MCF 10A (cell line): ENCODE measurements at regions not wholly inside any gene's neighbourhood (a gene's known extent, or its start where the extent isn't known, plus 50 kb on each side); places are given as distances from the start of the nearest gene placed in this dataset.

ENCODE experiments used
- BruUV-seq: library from RNA; stranded (reverse); fragments of 400-500 nt; replicated peaks from 2 replicates; lab custom pipeline; 2021; lab: Mats Ljungman, UMichigan
- CTCF ChIA-PET: fragments of 300-600 bp; sonication (Branson Sonifier 250); formaldehyde crosslinking; extraction: SDS; loops from one replicate; lab custom pipeline; 2021; ENCODE audit warnings: antibody characterized with exemption, inconsistent platforms; lab: Yijun Ruan, JAX
- POLR2A ChIA-PET: fragments of 300-600, 350-650 bp; sonication (Branson Sonifier 250); formaldehyde crosslinking; extraction: SDS; loops from one replicate; lab custom pipeline; 2020; ENCODE audit warnings: antibody characterized with exemption, inconsistent platforms; lab: Yijun Ruan, JAX
- DNase-seq: peaks from one replicate; pipeline ENCODE4 v3.0.0-alpha.2; 2018; ENCODE audit not compliant: unreplicated experiment
- H3K27ac Mint-ChIP-seq: one replicate; pipeline ENCODE4 v1.8.0; 2022; ENCODE audit warnings: mild to moderate bottlenecking, low read depth, mixed read lengths; ENCODE audit not compliant: unreplicated experiment
- H3K27me3 Mint-ChIP-seq: one replicate; pipeline ENCODE4 v1.8.0; 2022; ENCODE audit warnings: mixed read lengths; ENCODE audit not compliant: insufficient read depth, unreplicated experiment
- H3K36me3 Mint-ChIP-seq: one replicate; pipeline ENCODE4 v1.8.0; 2022; ENCODE audit warnings: mild to moderate bottlenecking, moderate library complexity, mixed read lengths; ENCODE audit not compliant: insufficient read depth, unreplicated experiment
- H3K4me1 Mint-ChIP-seq: one replicate; pipeline ENCODE4 v1.8.0; 2022; ENCODE audit warnings: mixed read lengths; ENCODE audit not compliant: insufficient read depth, unreplicated experiment
- H3K4me3 Mint-ChIP-seq: one replicate; pipeline ENCODE4 v1.8.0; 2022; ENCODE audit warnings: mild to moderate bottlenecking, moderate library complexity, mixed read lengths; ENCODE audit not compliant: unreplicated experiment
- H3K9me3 Mint-ChIP-seq: one replicate; pipeline ENCODE4 v1.8.0; 2022; ENCODE audit warnings: mixed read lengths; ENCODE audit not compliant: unreplicated experiment
- intact Hi-C: fragments of 100-400 bp; cut with micrococcal nuclease; formaldehyde crosslinking; loops from 2 replicates; pipeline ENCODE4 v1.14.1; 2022
- TF ChIP-seq, protein P1 (sequence below): fragments of 200-600 bp; IDR thresholded peaks from one replicate; pipeline ENCODE4 v1.8.0; 2022; ENCODE audit warnings: antibody characterized with exemption, mild to moderate bottlenecking; ENCODE audit not compliant: unreplicated experiment

- no TSS peak for BruUV-seq
- DNase-seq = no peak
- H3K4me3 Mint-ChIP-seq = no peak overlapping the region
- no peaks in the 10 kb centered on the region for H3K36me3 Mint-ChIP-seq
- H3K27ac Mint-ChIP-seq = no peak overlapping the region
- intact Hi-C loops = no loop called here
- peaks cover 6% of the 10 kb centered on the region for H3K4me1 Mint-ChIP-seq
- H3K9me3 Mint-ChIP-seq = no peaks in the 10 kb centered on the region
- TF ChIP-seq, protein P1, sequence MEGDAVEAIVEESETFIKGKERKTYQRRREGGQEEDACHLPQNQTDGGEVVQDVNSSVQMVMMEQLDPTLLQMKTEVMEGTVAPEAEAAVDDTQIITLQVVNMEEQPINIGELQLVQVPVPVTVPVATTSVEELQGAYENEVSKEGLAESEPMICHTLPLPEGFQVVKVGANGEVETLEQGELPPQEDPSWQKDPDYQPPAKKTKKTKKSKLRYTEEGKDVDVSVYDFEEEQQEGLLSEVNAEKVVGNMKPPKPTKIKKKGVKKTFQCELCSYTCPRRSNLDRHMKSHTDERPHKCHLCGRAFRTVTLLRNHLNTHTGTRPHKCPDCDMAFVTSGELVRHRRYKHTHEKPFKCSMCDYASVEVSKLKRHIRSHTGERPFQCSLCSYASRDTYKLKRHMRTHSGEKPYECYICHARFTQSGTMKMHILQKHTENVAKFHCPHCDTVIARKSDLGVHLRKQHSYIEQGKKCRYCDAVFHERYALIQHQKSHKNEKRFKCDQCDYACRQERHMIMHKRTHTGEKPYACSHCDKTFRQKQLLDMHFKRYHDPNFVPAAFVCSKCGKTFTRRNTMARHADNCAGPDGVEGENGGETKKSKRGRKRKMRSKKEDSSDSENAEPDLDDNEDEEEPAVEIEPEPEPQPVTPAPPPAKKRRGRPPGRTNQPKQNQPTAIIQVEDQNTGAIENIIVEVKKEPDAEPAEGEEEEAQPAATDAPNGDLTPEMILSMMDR = no peak
- no peaks in the 10 kb centered on the region for H3K27me3 Mint-ChIP-seq
- ChIA-PET POLR2A (no interaction called here), CTCF (interaction anchor here (0.6 kb wide), 1 partner anchor 126 kb away, joined by 4 read pairs; no protein-coding TSS in a partner anchor)
These were observed 561.5 kb upstream of the POT1 start for GRCh38 chr7:125491137-125491536.

GRCh38 chr7:125490167-125490566 lies 560.5 kb upstream of the POT1 start:
- H3K27me3 Mint-ChIP-seq = no peaks in the 10 kb centered on the region
- intact Hi-C loops = no loop called here
- peaks cover 6% of the 10 kb centered on the region for H3K4me1 Mint-ChIP-seq
- H3K36me3 Mint-ChIP-seq = no peaks in the 10 kb centered on the region
- TF ChIP-seq, protein P1 = no peak
- no peak overlapping the region for H3K27ac Mint-ChIP-seq
- POLR2A ChIA-PET = interaction anchor here (0.6 kb wide), 1 partner anchor 185 kb away, joined by 7 read pairs; no protein-coding TSS in a partner anchor
- DNase-seq = no peak
- CTCF ChIA-PET = interaction anchor here (1.1 kb wide), 1 partner anchor 14 kb away, joined by 5 read pairs; no protein-coding TSS in a partner anchor
- no peak overlapping the region for H3K4me3 Mint-ChIP-seq
- BruUV-seq = no TSS peak
- H3K9me3 Mint-ChIP-seq = no peaks in the 10 kb centered on the region

- DNase-seq = no peak
- Mint-ChIP-seq H3K27me3 (no peaks in the 10 kb centered on the region), H3K36me3 (no peaks in the 10 kb centered on the region), H3K9me3 (no peaks in the 10 kb centered on the region), H3K4me1 (no peaks in the 10 kb centered on the region), H3K4me3 (no peak overlapping the region), H3K27ac (no peak overlapping the region)
- ChIA-PET POLR2A (no interaction called here), CTCF (no interaction called here)
- no TSS peak for BruUV-seq
- TF ChIP-seq, protein P1 = no peak
- intact Hi-C loops = no loop called here
These were observed 555.6 kb upstream of the POT1 start for GRCh38 chr7:125485223-125485622.

GRCh38 chr7:125484755-125485154 lies 555.1 kb upstream of the POT1 start:
- H3K4me3 Mint-ChIP-seq = no peak overlapping the region
- no peaks in the 10 kb centered on the region for H3K27me3 Mint-ChIP-seq
- intact Hi-C loops = no loop called here
- H3K27ac Mint-ChIP-seq = no peak overlapping the region
- ChIA-PET CTCF (no interaction called here), POLR2A (no interaction called here)
- DNase-seq = no peak
- no peaks in the 10 kb centered on the region for H3K9me3 Mint-ChIP-seq
- no peaks in the 10 kb centered on the region for H3K4me1 Mint-ChIP-seq
- TF ChIP-seq, protein P1 = no peak
- no TSS peak for BruUV-seq
- no peaks in the 10 kb centered on the region for H3K36me3 Mint-ChIP-seq
